Spleen (tissue), 11 donors: ENCODE measurements at regions not wholly inside any gene's neighbourhood (a gene's known extent, or its start where the extent isn't known, plus 50 kb on each side); places are given as distances from the start of the nearest gene placed in this dataset.

ENCODE experiments used
- DNase-seq: peaks from one replicate; pipeline ENCODE4 v3.0.0-alpha.2; 2020
- H3K27ac ChIP-seq, 8 donors: fragments of 200-600 bp; sonication (generic) in 7 of 8; 1 replicate in 4 of 8; 2 replicates in 4 of 8; pipeline versions ENCODE4 v1.5.0 to v1.8.0; 2016 to 2021; ENCODE audit warnings: inconsistent platforms in 4 of 8, mild to moderate bottlenecking in 4 of 8, moderate library complexity in 1 of 8
- H3K27me3 ChIP-seq, 7 donors: fragments of 200-600 bp; sonication (generic) in 6 of 7; replicated peaks in 1 of 7; 1 replicate in 4 of 7; 2 replicates in 3 of 7; pipeline versions ENCODE4 v1.5.0 to v1.8.0; 2016 to 2021; ENCODE audit warnings: inconsistent platforms in 3 of 7, mild to moderate bottlenecking in 1 of 7
- H3K36me3 ChIP-seq, 6 donors: fragments of 200-600 bp; sonication (generic) in 5 of 6; 1 replicate in 4 of 6; 2 replicates in 2 of 6; pipeline versions ENCODE4 v1.5.0 to v1.8.0; 2016 to 2021; ENCODE audit warnings: inconsistent platforms in 2 of 6
- H3K4me1 ChIP-seq, 6 donors: fragments of 200-600 bp; sonication (generic) in 5 of 6; 1 replicate in 3 of 6; 2 replicates in 3 of 6; pipeline versions ENCODE4 v1.5.0 to v1.8.0; 2016 to 2021; ENCODE audit warnings: inconsistent platforms in 3 of 6
- H3K4me3 ChIP-seq, 8 donors: fragments of 200-600 bp; sonication (generic) in 7 of 8; 1 replicate in 4 of 8; 2 replicates in 4 of 8; pipeline versions ENCODE4 v1.5.0 to v1.8.0; 2016 to 2021; ENCODE audit warnings: inconsistent platforms in 4 of 8, mild to moderate bottlenecking in 4 of 8, moderate library complexity in 2 of 8
- H3K9me3 ChIP-seq, 8 donors: fragments of 200-600 bp; sonication (generic) in 7 of 8; 1 replicate in 4 of 8; 2 replicates in 4 of 8; pipeline versions ENCODE4 v1.5.0 to v1.8.0; 2016 to 2021; ENCODE audit warnings: inconsistent platforms in 4 of 8
- POLR2A ChIP-seq, 3 donors: fragments of 450-650 bp; IDR thresholded peaks; one replicate each; pipeline ENCODE4 v1.5.1; 2017; ENCODE audit warnings: antibody characterized with exemption in 3 of 3, mild to moderate bottlenecking in 1 of 3
- POLR2AphosphoS5 ChIP-seq, 3 donors: sonication (generic); formaldehyde crosslinking; IDR thresholded peaks; one replicate each; pipeline ENCODE4 v1.5.1; 2017; ENCODE audit warnings: antibody characterized with exemption in 3 of 3
- WGBS, 5 donors: extraction: QIAGEN DNeasy Blood & Tissue Kit in 3 of 5; methylation state at CpG; one replicate each; pipeline versions ENCODE4 v1.1.5 to v1.1.7; 2013 to 2018; 5-methylcytosine and 5-hydroxymethylcytosine counted together
- intact Hi-C: fragments of 100-400 bp; cut with DNase I; formaldehyde crosslinking; loops from one replicate; pipeline ENCODE4 v1.15.0; 2023; ENCODE audit warnings: low total_unique reads
- TF ChIP-seq, protein P1 (sequence below), 11 experiments: fragments of 200-600 bp in 7 of 11; fragments of 450-650 bp in 4 of 11; sonication (generic) in 4 of 11; IDR thresholded peaks in 8 of 11; conservative IDR thresholded peaks in 3 of 11; 1 replicate in 7 of 11; 2 replicates in 4 of 11; pipeline versions ENCODE4 v1.4.0 to v1.8.0; 2016 to 2021; ENCODE audit warnings: antibody characterized with exemption in 11 of 11, inconsistent platforms in 4 of 11, mild to moderate bottlenecking in 1 of 11
- donor health status: healthy with polysubstance abuse.
- donor health status: DM: no; HTN: no; CAD: no; lungs with moderate emphysema.
- donor health status: DM: no; HTN: no; CAD: no.
- donor health status: Bipolar disorder and iron deficiency.
- donor health status: healthy.
- donor health status: DM: no; HTN: no; CAD: no.
- donor health status: DM: yes; HTN: yes; CAD: no.

DNA sequence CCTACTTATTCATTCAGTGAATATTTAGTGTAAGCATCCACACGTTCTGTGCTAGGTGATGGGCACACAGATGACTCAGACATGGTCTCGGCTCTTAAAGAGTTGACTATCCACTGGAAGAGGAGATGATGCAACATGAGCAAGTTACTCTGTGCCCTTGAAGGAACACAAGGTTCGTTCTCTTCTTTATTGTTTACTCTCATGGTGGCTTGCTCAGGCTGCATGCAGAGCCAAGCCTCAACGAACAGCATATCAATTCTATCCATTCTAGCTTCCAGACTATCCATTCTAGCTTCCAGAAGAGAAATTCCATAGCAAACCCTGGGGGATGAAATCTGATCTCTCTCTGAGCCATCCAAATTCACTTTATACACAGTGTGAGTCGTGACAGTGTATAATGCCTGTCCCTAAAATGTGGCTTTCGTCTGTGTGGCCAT, 68.1 kb upstream of the CTAGE1 start:
- H3K9me3 ChIP-seq, result peaks cover 0 to 6% (median 0%) of the 10 kb centered on the region in 8 donors
- no peak overlapping the region for H3K4me3 ChIP-seq
- peaks cover 0 to 17% (median 0%) of the 10 kb centered on the region in 6 donors for H3K4me1 ChIP-seq
- TF ChIP-seq POLR2AphosphoS5 (IDR thresholded peaks at IDR 0.05) (no peak), POLR2A (IDR thresholded peaks at IDR 0.05) (no peak)
- intact Hi-C loops, result no loop called here
- H3K27me3 ChIP-seq, result no peaks in the 10 kb centered on the region
- H3K36me3 ChIP-seq, result no peaks in the 10 kb centered on the region
- H3K27ac ChIP-seq, result no peak overlapping the region
- DNase-seq, result no peak
- WGBS, 5 donors, result 71 to 88% (median 74%) methylated on average over 6 of the region's 6 CpGs

DNA sequence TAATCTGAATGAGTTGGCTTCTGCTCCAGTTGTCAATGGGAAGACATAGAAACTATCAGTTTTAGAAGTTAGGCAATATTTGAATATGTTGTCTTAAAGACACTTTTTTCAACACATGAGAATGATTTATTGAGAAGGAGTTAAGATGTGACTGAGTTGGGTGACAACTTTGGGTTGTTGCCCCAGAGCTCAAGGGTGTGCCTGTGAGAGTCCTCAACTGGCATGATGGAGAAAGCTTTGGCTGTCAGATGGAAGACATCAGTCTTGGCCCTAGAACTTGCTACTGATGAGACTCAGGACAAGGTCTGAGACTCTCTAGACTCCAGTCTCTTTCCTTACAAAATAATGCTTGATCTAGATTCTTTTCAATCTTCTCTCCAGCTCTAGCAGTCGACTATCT, 69.0 kb upstream of the CTAGE1 start:
- Histone ChIP-seq H3K4me3 (no peak overlapping the region), H3K4me1 (peaks cover 0 to 17% (median 0%) of the 10 kb centered on the region in 6 donors), H3K27me3 (no peaks in the 10 kb centered on the region), H3K27ac (no peak overlapping the region), H3K9me3 (peaks cover 0 to 1% (median 0%) of the 10 kb centered on the region in 8 donors), H3K36me3 (no peaks in the 10 kb centered on the region)
- no peak for TF ChIP-seq POLR2A (IDR thresholded peaks at IDR 0.05)
- no peak for TF ChIP-seq POLR2AphosphoS5 (IDR thresholded peaks at IDR 0.05)
- TF ChIP-seq, protein P1, sequence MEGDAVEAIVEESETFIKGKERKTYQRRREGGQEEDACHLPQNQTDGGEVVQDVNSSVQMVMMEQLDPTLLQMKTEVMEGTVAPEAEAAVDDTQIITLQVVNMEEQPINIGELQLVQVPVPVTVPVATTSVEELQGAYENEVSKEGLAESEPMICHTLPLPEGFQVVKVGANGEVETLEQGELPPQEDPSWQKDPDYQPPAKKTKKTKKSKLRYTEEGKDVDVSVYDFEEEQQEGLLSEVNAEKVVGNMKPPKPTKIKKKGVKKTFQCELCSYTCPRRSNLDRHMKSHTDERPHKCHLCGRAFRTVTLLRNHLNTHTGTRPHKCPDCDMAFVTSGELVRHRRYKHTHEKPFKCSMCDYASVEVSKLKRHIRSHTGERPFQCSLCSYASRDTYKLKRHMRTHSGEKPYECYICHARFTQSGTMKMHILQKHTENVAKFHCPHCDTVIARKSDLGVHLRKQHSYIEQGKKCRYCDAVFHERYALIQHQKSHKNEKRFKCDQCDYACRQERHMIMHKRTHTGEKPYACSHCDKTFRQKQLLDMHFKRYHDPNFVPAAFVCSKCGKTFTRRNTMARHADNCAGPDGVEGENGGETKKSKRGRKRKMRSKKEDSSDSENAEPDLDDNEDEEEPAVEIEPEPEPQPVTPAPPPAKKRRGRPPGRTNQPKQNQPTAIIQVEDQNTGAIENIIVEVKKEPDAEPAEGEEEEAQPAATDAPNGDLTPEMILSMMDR (IDR thresholded peaks at IDR 0.05 in 8 of 11, conservative IDR thresholded peaks at IDR 0.05 in 3 of 11), result no peak
- intact Hi-C loops, result no loop called here
- WGBS, 5 donors, result 46 to 77% (median 58%) methylated on average over 1 of the region's 1 CpG
- no peak for DNase-seq

DNA sequence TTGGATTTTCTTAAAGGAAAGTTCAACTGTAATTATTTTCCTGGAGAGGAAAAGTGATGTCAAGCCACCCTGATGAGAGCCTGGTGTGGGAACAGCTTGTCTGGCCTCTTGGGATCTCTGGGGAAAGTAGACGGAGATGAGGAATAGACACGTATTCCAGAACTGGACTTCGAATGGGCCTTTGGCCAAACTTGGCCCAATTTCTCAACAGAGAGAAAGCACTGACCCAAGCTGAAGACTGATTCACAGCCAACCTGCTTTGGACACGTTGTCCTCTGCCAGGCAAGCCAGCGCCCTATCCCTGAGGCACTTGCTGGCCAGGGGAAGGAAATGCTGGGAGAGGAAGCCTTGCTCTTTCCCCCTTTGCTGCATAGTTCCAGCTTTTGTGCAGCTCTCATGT, 70.8 kb upstream of the CTAGE1 start:
- Histone ChIP-seq H3K9me3 (no peaks in the 10 kb centered on the region), H3K27ac (peak overlapping the region in 5 of 8 donors; percentile 11 to 77 (median 64)), H3K4me1 (peaks cover 0 to 17% (median 0%) of the 10 kb centered on the region in 6 donors), H3K36me3 (no peaks in the 10 kb centered on the region), H3K4me3 (no peak overlapping the region), H3K27me3 (no peaks in the 10 kb centered on the region)
- 59 to 80% (median 77%) methylated on average over 5 of the region's 5 CpGs for WGBS, 5 donors
- intact Hi-C loops, result no loop called here
- no peak for DNase-seq
- TF ChIP-seq POLR2A (IDR thresholded peaks at IDR 0.05) (no peak), POLR2AphosphoS5 (IDR thresholded peaks at IDR 0.05) (peak in 2 of 3 donors; percentile 22 to 46)
- TF ChIP-seq, protein P1 (IDR thresholded peaks at IDR 0.05 in 8 of 11, conservative IDR thresholded peaks at IDR 0.05 in 3 of 11), result no peak

DNA sequence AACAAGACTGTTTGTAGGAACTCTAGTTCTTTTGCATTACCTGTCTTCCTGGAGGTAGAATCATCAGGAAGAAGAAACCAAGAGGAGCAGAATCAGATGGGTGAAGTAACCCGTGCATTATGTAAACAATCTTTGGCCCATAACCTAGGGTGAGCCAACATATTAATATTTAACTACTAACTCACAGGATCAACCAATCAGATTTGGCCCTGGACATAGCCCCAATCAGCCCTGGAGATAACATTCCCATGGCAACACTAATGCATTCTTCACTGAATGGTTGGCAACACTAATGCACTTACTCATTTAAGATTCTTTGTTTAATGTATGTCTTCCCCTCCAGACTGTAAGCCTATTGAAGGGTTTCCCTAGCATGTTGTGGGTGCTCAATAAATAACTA, 72.0 kb upstream of the CTAGE1 start:
- H3K27me3 ChIP-seq, result no peaks in the 10 kb centered on the region
- intact Hi-C loops, result loop anchor here (10.0 kb wide), 1 partner anchor 65 kb away; no protein-coding TSS in a partner anchor
- H3K4me3 ChIP-seq, result no peak overlapping the region
- DNase-seq, result no peak
- peaks cover 0 to 17% (median 0%) of the 10 kb centered on the region in 6 donors for H3K4me1 ChIP-seq
- H3K27ac ChIP-seq, result peak overlapping the region in 7 of 8 donors; percentile 15 to 77 (median 62)
- H3K36me3 ChIP-seq, result no peaks in the 10 kb centered on the region
- 50 to 72% (median 61%) methylated on average over 1 of the region's 1 CpG for WGBS, 5 donors
- no peak for TF ChIP-seq POLR2A (IDR thresholded peaks at IDR 0.05)
- TF ChIP-seq POLR2AphosphoS5 (IDR thresholded peaks at IDR 0.05), result no peak
- TF ChIP-seq, protein P1 (IDR thresholded peaks at IDR 0.05 in 8 of 11, conservative IDR thresholded peaks at IDR 0.05 in 3 of 11), result no peak
- H3K9me3 ChIP-seq, result no peaks in the 10 kb centered on the region
